ENCODE measurements at regions not wholly inside any gene's neighbourhood (a gene's known extent, or its start where the extent isn't known, plus 50 kb on each side); places are given as distances from the start of the nearest gene placed in this dataset.

GRCh38 chr3:59103552-59103951, 53.7 kb upstream of the CFAP20DC start:
- no peak for TF ChIP-seq EZH2 (IDR thresholded peaks at IDR 0.05)
- no peak for TF ChIP-seq POLR2AphosphoS5 (IDR thresholded peaks at IDR 0.05; ENCODE audit: borderline replicate concordance, low read depth, low read length)
